Panc1 (cell line): ENCODE measurements at regions not wholly inside any gene's neighbourhood (a gene's known extent, or its start where the extent isn't known, plus 50 kb on each side); places are given as distances from the start of the nearest gene placed in this dataset.

ENCODE experiments used
- ATAC-seq: fragments of 200-7000 bp; cut with Tn5 transposase; 2 replicates; pipeline ENCODE4 v1.9.1; 2020; ENCODE audit warnings: mild to moderate bottlenecking, moderate library complexity
- BruUV-seq: library from RNA; stranded (reverse); fragments of 400-500 nt; replicated peaks from 2 replicates; lab custom pipeline; 2021; lab: Mats Ljungman, UMichigan
- CTCF ChIA-PET: fragments of 300-600 bp; sonication (Branson Sonifier 250); formaldehyde crosslinking; loops from one replicate; lab custom pipeline; 2022; ENCODE audit warnings: antibody characterized with exemption; lab: Charles Lee
- POLR2A ChIA-PET: fragments of 300-600 bp; sonication (Branson Sonifier 250); formaldehyde crosslinking; loops from one replicate; lab custom pipeline; 2022; ENCODE audit warnings: antibody characterized with exemption; lab: Charles Lee
- DNase-seq: peaks from one replicate; pipeline ENCODE4 v3.0.0-alpha.2; 2010; ENCODE audit warnings: low read depth, low spot score
- H3K27ac ChIP-seq: 2 replicates; pipeline ENCODE4 v1.5.1; 2011; ENCODE audit warnings: mild to moderate bottlenecking, low read length, inconsistent platforms
- H3K27me3 ChIP-seq: fragments of 200-500 bp; sonication (Bioruptor generic); 2 replicates; pipeline ENCODE4 v1.6.0; 2014; ENCODE audit warnings: low read length, inconsistent platforms; ENCODE audit not compliant: control insufficient read depth, insufficient read depth
- H3K36me3 ChIP-seq: fragments of 200-500 bp; sonication (Bioruptor generic); 2 replicates; pipeline ENCODE4 v1.5.1; 2014; ENCODE audit warnings: inconsistent platforms, mild to moderate bottlenecking, low read length, moderate library complexity; ENCODE audit not compliant: control insufficient read depth, insufficient read depth
- H3K4me1 ChIP-seq: 2 replicates; pipeline ENCODE4 v1.5.1; 2011; ENCODE audit warnings: inconsistent platforms, mild to moderate bottlenecking, low read length, moderate library complexity; ENCODE audit not compliant: control insufficient read depth, insufficient read depth
- H3K4me3 ChIP-seq, 2 experiments: 2 replicates each; pipeline ENCODE4 v1.5.1; 2011 to 2012; ENCODE audit warnings: low read depth in 2 of 2, low read length in 2 of 2, mild to moderate bottlenecking in 2 of 2, inconsistent platforms in 1 of 2, moderate library complexity in 1 of 2
- H3K9me3 ChIP-seq: fragments of 200-500 bp; sonication (Bioruptor generic); 2 replicates; pipeline ENCODE4 v1.5.1; 2014; ENCODE audit warnings: low read depth, mild to moderate bottlenecking, inconsistent platforms, low read length, moderate library complexity; ENCODE audit not compliant: control insufficient read depth, insufficient read depth
- CTCF ChIP-seq: fragments of 450-650 bp; IDR thresholded peaks from 2 replicates; pipeline ENCODE4 v1.5.1; 2017; ENCODE audit warnings: mild to moderate bottlenecking
- POLR2AphosphoS5 ChIP-seq: IDR thresholded peaks from 2 replicates; pipeline ENCODE4 v1.6.1; 2012; ENCODE audit warnings: mild to moderate bottlenecking, low read depth, low read length, moderate library complexity
- REST ChIP-seq, 2 experiments: IDR thresholded peaks; 2 replicates each; pipeline ENCODE4 v1.6.1; 2011 to 2012; ENCODE audit warnings: low read depth in 2 of 2, control low read depth in 1 of 2, low read length in 1 of 2, mild to moderate bottlenecking in 1 of 2, moderate library complexity in 1 of 2; ENCODE audit not compliant: insufficient read depth in 1 of 2
- SIN3A ChIP-seq: IDR thresholded peaks from 2 replicates; pipeline ENCODE4 v1.6.1; 2012; ENCODE audit warnings: low read depth, mild to moderate bottlenecking, low read length, moderate library complexity, borderline replicate concordance; ENCODE audit not compliant: insufficient read depth
- TCF7L2 ChIP-seq: IDR thresholded peaks from 2 replicates; pipeline ENCODE4 v1.6.1; 2011; ENCODE audit warnings: mild to moderate bottlenecking, low read depth, low read length, inconsistent platforms
- in situ Hi-C: cut with HindIII; loops from 2 replicates; pipeline ENCODE4 v1.10.0; 2016; ENCODE audit warnings: low sequenced_read_pairs, low pct_unique_long_range_greater_than_20kb
- intact Hi-C: fragments of 100-400 bp; cut with micrococcal nuclease; formaldehyde crosslinking; loops from one replicate; pipeline ENCODE4 v1.10.0; 2022; ENCODE audit not compliant: unreplicated experiment

- in situ Hi-C loops: no loop called here
- no TSS peak for BruUV-seq
- H3K4me1 ChIP-seq: no peaks in the 10 kb centered on the region
- intact Hi-C loops: no loop called here
- TF ChIP-seq REST (IDR thresholded peaks at IDR 0.05; ENCODE audit: insufficient read depth in 1 of 2, low read depth in 2 of 2, low read length in 1 of 2) (no peak), TCF7L2 (no peak), POLR2AphosphoS5 (no peak), CTCF (no peak), SIN3A (no peak)
- no peaks in the 10 kb centered on the region for H3K9me3 ChIP-seq
- ATAC-seq (no peak), DNase-seq (no peak)
- H3K4me3 ChIP-seq: no peak overlapping the region
- CTCF ChIA-PET: interaction anchor here (0.6 kb wide), 1 partner anchor 333 kb away, joined by 3 read pairs; no protein-coding TSS in a partner anchor
- H3K27me3 ChIP-seq: no peaks in the 10 kb centered on the region; the same call in none of the 2 replicates
- no peak overlapping the region for H3K27ac ChIP-seq
- POLR2A ChIA-PET: no interaction called here
- H3K36me3 ChIP-seq: no peaks in the 10 kb centered on the region
These were observed 189.0 kb upstream of the CTAGE1 start for GRCh38 chr18:22606563-22607283.

- intact Hi-C loops (no loop called here), in situ Hi-C loops (no loop called here)
- TF ChIP-seq TCF7L2: no peak
- TF ChIP-seq REST (IDR thresholded peaks at IDR 0.05; ENCODE audit: insufficient read depth in 1 of 2, low read depth in 2 of 2, low read length in 1 of 2): no peak
- TF ChIP-seq POLR2AphosphoS5: no peak
- TF ChIP-seq CTCF: no peak
- no peak for TF ChIP-seq SIN3A
- H3K9me3 ChIP-seq: no peaks in the 10 kb centered on the region
- no TSS peak for BruUV-seq
- ChIA-PET POLR2A (no interaction called here), CTCF (interaction anchor here (0.6 kb wide), 1 partner anchor 334 kb away, joined by 3 read pairs; no protein-coding TSS in a partner anchor)
- H3K27me3 ChIP-seq: no peaks in the 10 kb centered on the region; the same call in none of the 2 replicates
- DNase-seq: no peak
- H3K4me3 ChIP-seq: no peak overlapping the region
- no peak for ATAC-seq
- H3K36me3 ChIP-seq: no peaks in the 10 kb centered on the region
- H3K27ac ChIP-seq: no peak overlapping the region
- no peaks in the 10 kb centered on the region for H3K4me1 ChIP-seq
These were observed 189.5 kb upstream of the CTAGE1 start for GRCh38 chr18:22607284-22607635.
